GM18511 (cell line): ENCODE measurements at regions not wholly inside any gene's neighbourhood (a gene's known extent, or its start where the extent isn't known, plus 50 kb on each side); places are given as distances from the start of the nearest gene placed in this dataset.
"Not testable (repeated sequence)": the region's sequence is repeated elsewhere in the genome, so short reads cannot be mapped to it uniquely, and the experiment has no call there.

ENCODE experiments used
- ATAC-seq: cut with Tn5 transposase; IDR thresholded peaks from one replicate; pipeline ENCODE4 v1.9.1; 2021; ENCODE audit warnings: mild to moderate bottlenecking, moderate library complexity; ENCODE audit not compliant: unreplicated experiment

DNA sequence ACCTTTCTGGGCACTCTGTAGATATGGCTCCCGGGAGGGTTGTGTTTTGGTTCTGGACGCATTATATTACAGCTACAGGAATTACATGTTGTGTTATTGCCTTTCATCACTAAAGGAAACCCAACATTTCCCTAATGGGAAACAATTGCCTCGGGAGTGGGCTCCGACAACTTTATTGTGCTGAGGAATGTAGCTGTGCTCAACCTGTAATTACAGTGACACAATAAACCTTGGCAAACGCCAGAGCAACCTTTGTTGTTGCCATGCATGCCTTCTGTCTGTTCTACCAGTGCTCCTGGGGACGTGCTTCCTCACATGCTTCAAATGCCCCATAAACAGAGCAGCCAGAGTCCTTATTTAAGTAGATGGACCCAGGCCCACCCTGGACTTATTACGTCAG lies 182.4 kb downstream of the DIRAS2 start:
- ATAC-seq = no peak

- no peak for ATAC-seq
These were observed 177.6 kb downstream of the DIRAS2 start for GRCh38 chr9:90464978-90465377.

DNA sequence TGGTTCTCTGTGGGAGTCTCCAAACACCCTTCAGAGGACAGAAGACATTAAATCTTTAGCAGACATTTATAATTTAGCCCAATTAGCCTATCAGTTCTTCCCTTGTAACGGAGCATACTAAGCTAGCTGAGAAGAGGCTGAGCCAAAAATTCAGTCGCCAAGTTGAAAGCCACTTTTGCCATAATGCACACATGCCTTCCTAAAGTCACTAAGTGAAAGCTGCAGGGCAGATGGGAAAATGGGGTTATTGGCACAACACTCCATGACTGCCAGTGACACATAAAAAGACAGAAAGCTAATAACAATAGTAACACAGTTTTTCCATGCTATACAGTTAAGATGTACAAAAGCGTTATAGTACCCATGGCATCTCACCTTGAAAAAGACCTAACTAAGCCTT lies 176.2 kb downstream of the DIRAS2 start:
- ATAC-seq = no peak

DNA sequence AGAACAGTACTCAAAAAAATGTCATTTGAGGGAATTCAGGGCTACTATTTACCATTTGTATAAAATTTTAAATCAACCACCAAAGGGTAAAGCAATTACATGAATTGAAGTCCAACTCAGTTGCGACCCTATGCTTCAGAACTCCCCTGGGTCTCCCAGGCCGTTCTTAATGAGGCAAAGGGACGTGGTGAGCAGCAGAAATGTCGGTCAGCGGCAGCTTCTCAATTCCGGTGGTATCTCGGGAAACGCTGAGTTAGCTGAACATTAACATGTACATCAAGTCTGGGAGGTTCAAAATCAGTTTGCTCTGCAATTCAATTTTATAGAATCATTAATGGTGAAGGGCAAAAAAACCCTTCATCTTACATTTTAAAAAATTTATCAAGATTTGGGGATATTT lies 173.2 kb downstream of the DIRAS2 start:
- ATAC-seq = no peak

DNA sequence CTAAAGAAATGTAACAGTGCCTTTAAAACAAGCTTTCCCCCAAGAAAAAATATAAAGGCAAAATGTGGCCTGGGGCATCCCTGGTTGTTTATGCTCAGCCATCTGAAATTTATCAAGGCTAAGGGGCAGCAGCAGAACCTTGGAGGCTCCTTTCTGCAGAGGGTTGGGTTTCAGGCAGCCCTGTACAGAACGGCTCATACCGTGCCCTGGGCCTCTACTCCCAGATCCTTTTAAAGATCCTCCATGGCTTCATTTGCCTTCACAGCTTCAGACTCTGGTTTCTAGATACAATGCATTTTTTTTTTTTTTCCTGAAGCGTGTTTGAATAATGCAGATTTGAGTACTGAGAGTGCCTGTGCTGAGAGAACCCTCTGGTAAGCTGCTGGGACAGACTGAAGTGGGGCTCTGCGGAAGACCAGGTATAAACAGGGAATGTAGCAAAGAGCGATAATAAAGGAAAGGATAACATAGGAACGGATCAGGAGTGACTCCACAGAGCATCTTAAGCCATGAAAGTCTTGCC lies 172.7 kb downstream of the DIRAS2 start:
- no peak for ATAC-seq

GRCh38 chr9:90476058-90476457 lies 166.6 kb downstream of the DIRAS2 start:
- ATAC-seq = no peak

DNA sequence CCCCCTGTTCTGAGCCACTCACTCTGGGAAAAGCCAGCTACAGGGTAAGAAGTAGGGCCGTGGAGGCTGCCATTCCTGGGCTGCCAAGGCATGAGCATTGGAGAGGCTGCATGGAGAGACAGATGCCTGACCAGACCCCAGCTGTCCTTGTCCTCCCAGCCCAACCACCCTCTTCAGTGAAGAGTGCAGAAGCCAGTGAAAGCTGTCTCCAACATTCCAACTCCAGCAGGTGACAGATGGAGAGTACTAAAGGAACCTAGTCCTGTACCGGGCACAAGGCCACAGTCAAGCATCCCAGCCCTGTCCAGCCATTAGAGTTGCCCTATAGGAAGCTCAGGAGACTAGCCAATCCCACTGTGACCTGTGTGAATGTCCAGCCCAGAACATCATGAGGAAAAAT lies 165.1 kb downstream of the DIRAS2 start:
- no peak for ATAC-seq

DNA sequence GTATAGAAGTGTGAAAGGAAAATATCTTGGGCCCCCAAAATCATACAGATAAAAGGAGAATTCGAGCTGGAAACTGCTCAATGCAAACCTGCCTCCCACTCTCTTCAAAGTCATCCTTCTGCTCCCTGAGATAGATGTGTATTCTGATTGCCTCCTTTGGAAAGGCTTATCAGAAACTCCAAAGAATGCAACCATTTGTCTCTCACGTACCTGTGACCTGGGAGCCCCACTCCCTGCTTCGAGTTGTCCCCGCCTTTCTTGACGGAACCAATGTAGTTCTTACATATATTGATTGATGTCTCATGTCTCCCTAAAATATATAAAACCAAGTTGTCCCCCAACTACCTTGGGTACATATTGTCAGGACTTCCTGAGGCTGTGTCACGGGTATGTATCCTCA lies 163.8 kb downstream of the DIRAS2 start:
- ATAC-seq = no peak

GRCh38 chr9:90485028-90485427 lies 157.6 kb downstream of the DIRAS2 start:
- no peak for ATAC-seq

DNA sequence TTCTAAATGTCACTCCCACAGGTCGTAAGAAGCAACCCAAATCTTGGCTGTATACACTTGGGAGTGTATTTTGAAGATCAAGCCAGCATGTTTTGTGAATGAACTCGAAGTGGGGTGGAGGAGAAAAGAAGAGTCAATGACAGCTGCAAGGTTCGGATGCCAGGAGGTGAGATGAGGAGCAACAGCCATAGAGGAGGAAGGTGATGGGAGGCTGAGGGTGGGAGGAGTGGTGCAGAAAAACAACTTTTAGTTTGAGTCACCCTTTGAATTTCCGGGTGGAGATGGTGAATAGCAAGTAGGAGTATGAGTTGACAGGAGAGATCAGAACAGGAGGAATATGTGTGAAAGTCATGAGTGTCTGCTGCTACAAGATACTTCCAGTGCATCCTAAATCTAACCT lies 153.6 kb downstream of the DIRAS2 start:
- ATAC-seq = no peak

- no peak for ATAC-seq
These were observed 142.9 kb downstream of the DIRAS2 start for GRCh38 chr9:90499761-90500160.

DNA sequence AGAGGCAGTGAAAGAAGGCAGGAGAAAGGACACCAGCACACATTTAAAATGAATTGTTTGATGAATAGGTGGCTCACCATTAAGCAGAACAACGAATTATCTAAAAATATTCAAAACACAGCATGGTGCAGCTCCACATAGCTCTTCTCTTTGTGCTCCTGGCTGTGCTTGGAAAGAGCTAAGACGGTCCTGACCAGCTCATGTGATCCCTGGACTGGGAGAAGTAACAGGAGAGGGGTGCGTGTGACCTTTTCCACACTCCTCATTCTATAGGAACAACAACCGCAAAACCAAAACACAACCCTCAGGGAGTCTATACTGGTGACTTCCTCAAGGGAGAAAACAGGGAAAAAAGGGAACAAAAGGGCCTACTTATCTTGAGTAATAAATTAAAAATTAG lies 140.5 kb downstream of the DIRAS2 start:
- no peak for ATAC-seq

- peak; percentile 80 for ATAC-seq
These were observed 138.1 kb downstream of the DIRAS2 start for GRCh38 chr9:90504486-90504885.

DNA sequence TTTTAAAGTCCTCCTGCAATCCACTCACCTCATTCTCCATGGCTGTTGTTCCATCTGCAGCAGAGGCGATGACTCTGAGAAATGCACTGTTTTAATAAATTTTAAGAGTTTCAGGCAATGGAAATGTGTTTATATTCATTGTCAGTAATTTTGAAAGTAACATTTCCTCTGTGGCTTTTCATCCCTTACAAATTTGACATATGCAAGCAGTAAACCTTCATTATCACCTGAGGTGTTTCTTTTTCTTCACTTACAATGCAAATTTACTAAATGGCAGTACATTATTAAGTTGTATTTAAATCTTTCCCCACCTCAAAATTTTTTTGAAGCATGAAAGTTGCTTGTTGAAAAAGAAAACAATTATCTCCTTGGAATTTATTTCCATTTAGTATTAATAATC lies 136.9 kb downstream of the DIRAS2 start:
- peak; percentile 49 for ATAC-seq

GRCh38 chr9:90506402-90506801 lies 136.2 kb downstream of the DIRAS2 start:
- not testable (repeated sequence) for ATAC-seq

- no peak for ATAC-seq
These were observed 135.0 kb downstream of the DIRAS2 start for GRCh38 chr9:90507621-90508020.

DNA sequence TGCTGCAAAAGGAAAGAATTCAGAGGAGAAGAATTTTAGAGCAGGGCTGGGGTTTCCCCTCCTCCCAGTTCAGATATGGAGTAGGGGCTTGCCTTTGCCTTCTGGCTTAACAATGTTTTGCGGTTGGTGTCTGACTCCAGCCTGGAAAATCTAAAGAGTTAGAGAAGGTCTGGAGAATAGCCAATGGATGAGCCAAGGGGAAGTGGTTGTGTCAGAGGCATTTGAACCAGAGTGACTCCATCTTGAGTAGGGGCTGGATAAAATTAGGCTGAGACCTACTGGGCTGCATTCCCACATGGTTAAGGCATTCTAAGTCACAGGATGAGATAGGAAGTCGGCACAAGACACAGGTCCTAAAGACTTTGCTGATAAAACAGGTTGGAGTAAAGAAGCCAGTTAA lies 133.7 kb downstream of the DIRAS2 start:
- no peak for ATAC-seq

DNA sequence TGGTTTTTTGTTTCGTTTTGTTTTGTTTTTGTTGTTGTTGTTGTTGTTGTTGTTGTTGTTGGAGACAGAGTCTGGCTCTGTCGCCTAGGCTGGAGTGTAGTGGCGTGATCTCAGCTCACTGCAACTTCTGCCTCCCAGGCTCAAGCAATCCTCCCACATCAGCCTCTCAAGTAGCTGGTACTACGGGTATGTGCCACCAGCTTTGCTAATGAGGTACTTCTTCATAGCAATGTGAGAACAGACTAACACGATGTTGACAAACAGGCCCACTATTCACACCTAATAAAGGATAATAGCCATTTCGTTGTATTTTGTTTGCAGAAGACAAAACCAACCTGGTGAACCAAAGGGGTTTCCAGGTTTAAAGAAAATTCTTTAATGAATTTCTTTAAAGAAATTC lies 130.9 kb downstream of the DIRAS2 start:
- ATAC-seq = no peak

DNA sequence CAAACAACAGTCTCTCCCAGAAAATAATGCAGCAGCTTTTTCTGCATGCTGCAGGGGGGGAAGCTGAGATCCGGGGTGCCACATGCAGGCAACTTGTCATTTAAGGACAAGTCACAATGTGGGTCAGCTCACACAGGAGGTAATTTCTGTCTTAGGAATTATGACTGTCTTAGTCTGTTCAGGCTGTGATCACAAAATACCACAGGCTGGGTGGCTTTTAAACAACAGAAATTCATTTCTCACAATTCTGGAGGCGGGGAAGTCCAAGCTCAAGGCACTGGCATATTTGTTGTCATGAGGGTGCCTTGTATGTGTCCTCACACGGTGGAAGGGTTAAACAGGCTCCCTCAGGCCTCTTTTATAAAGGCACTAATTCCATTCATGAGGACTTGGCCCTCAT lies 127.7 kb downstream of the DIRAS2 start:
- no peak for ATAC-seq

GRCh38 chr9:90515510-90515909 lies 127.1 kb downstream of the DIRAS2 start:
- no peak for ATAC-seq

DNA sequence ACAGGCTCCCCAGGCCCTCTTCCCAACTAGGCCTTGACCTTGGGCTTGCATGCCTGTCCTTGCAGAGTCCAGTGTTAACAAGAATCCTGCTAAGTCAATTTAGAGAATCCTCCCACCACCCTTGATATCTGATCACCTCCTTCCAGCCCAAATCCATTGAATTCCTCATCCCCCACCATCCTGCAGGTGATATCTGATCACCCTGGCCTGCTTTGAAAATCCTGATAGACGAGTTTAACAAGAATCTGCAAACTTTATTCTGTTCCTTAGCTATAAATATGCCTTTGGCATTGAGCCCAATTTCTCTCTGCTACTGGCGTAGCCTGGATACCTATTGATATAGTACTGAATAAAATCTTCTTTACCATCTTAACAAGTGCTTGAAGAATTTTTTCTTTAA lies 125.5 kb downstream of the DIRAS2 start:
- ATAC-seq = no peak

GRCh38 chr9:90521811-90522570 lies 120.6 kb downstream of the DIRAS2 start:
- no peak for ATAC-seq

DNA sequence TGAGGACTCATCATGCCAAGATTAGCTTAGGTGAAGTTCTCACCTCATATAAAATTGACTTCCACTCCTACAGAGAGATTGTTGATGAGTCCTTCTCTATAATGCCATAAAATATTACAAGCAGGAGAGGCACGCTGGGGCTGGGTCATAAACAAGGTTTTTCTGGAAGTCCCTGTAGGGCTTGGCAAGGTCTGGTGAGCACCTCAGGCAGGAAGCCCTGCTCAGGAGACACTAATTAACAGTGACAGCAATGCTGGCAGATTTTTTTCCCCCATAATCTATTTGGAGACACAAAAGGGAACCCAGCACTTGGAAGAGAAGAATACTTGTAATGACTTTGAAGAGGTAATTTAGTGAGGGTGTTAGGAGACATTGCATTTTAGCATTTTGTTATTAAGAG lies 118.7 kb downstream of the DIRAS2 start:
- no peak for ATAC-seq
